Peyer's patch (tissue), 4 donors: ENCODE measurements at regions not wholly inside any gene's neighbourhood (a gene's known extent, or its start where the extent isn't known, plus 50 kb on each side); places are given as distances from the start of the nearest gene placed in this dataset.

ENCODE experiments used
- POLR2A ChIP-seq, 2 donors: fragments of 450-650 bp; IDR thresholded peaks; one replicate each; pipeline ENCODE4 v1.5.1; 2017; ENCODE audit warnings: antibody characterized with exemption in 2 of 2, mild to moderate bottlenecking in 2 of 2, moderate library complexity in 2 of 2
- TF ChIP-seq, protein P1 (sequence below), 6 experiments: fragments of 450-650 bp in 4 of 6; fragments of 200-600 bp in 2 of 6; sonication (generic) in 1 of 6; IDR thresholded peaks; one replicate each; pipeline ENCODE4 v1.5.1; 2017 to 2019; ENCODE audit warnings: antibody characterized with exemption in 6 of 6, mild to moderate bottlenecking in 3 of 6, moderate library complexity in 1 of 6

DNA sequence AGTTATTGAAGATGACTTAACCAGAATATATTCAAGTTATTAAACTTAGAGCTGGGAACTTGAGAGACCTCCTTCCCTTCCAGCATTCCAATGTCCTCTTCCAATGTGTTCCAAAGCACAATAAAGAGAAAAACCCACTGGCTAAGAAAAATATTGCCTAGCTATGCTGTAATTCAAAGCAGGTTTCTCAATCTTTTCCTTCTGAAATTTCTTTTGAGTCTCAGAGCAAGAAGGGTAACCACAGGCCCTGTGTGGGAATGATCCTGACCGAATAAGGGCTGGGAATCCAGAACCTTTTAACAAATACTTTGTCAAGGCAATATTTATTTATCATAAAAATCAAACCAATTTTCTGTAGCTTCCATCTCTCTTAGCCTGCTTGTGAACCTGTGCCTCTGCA is 150.7 kb upstream of the SFRP2 start:
- TF ChIP-seq, protein P1, sequence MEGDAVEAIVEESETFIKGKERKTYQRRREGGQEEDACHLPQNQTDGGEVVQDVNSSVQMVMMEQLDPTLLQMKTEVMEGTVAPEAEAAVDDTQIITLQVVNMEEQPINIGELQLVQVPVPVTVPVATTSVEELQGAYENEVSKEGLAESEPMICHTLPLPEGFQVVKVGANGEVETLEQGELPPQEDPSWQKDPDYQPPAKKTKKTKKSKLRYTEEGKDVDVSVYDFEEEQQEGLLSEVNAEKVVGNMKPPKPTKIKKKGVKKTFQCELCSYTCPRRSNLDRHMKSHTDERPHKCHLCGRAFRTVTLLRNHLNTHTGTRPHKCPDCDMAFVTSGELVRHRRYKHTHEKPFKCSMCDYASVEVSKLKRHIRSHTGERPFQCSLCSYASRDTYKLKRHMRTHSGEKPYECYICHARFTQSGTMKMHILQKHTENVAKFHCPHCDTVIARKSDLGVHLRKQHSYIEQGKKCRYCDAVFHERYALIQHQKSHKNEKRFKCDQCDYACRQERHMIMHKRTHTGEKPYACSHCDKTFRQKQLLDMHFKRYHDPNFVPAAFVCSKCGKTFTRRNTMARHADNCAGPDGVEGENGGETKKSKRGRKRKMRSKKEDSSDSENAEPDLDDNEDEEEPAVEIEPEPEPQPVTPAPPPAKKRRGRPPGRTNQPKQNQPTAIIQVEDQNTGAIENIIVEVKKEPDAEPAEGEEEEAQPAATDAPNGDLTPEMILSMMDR (IDR thresholded peaks at IDR 0.05): no peak
- TF ChIP-seq POLR2A (IDR thresholded peaks at IDR 0.05): no peak
